Aorta (tissue), 5 donors: ENCODE measurements at regions not wholly inside any gene's neighbourhood (a gene's known extent, or its start where the extent isn't known, plus 50 kb on each side); places are given as distances from the start of the nearest gene placed in this dataset.
"Not testable (repeated sequence)": the region's sequence is repeated elsewhere in the genome, so short reads cannot be mapped to it uniquely, and the experiment has no call there.

Experiments
- ATAC-seq: fragments of 200-7000 bp; cut with Tn5 transposase; one replicate; pipeline ENCODE4 v1.9.1; 2022; ENCODE audit warnings: moderate library complexity; ENCODE audit not compliant: low FRiP score
- DNase-seq, 2 donors: peaks; one replicate each; pipeline ENCODE4 v3.0.0-alpha.2; 2020
- H3K27ac ChIP-seq, 2 donors: one replicate each; pipeline ENCODE4 v1.5.1; 2013; ENCODE audit warnings: low read length in 2 of 2, mild to moderate bottlenecking in 2 of 2, moderate library complexity in 2 of 2, control low read depth in 1 of 2, inconsistent platforms in 1 of 2, low read depth in 1 of 2
- H3K27me3 ChIP-seq, 2 donors: one replicate each; pipeline ENCODE4 v1.6.1; 2013; ENCODE audit warnings: control low read depth in 1 of 2, low read length in 1 of 2, mild to moderate bottlenecking in 1 of 2, moderate library complexity in 1 of 2; ENCODE audit not compliant: insufficient read depth in 2 of 2, control insufficient read depth in 1 of 2
- H3K36me3 ChIP-seq, 2 donors: one replicate each; pipeline ENCODE4 v1.6.1; 2013; ENCODE audit warnings: control low read depth in 1 of 2, low read length in 1 of 2, mild to moderate bottlenecking in 1 of 2; ENCODE audit not compliant: insufficient read depth in 2 of 2, control insufficient read depth in 1 of 2
- H3K4me1 ChIP-seq, 2 donors: one replicate each; pipeline ENCODE4 v1.6.1; 2013; ENCODE audit warnings: low read length in 2 of 2, control low read depth in 1 of 2, mild to moderate bottlenecking in 1 of 2, moderate library complexity in 1 of 2; ENCODE audit not compliant: insufficient read depth in 2 of 2, control insufficient read depth in 1 of 2
- H3K4me3 ChIP-seq, 2 donors: one replicate each; pipeline ENCODE4 v1.5.1; 2013; ENCODE audit warnings: low read length in 2 of 2, control low read depth in 1 of 2, mild to moderate bottlenecking in 1 of 2
- H3K9me3 ChIP-seq: one replicate; pipeline ENCODE4 v1.6.1; 2013; ENCODE audit warnings: mild to moderate bottlenecking, low read length; ENCODE audit not compliant: control insufficient read depth
- WGBS, 2 donors: extraction: QIAGEN DNeasy Blood & Tissue Kit; methylation state at CpG; one replicate each; pipeline ENCODE4 v1.1.7; 2013; 5-methylcytosine and 5-hydroxymethylcytosine counted together
- intact Hi-C, 2 donors: fragments of 100-400 bp; cut with DNase I; formaldehyde crosslinking; loops; one replicate each; pipeline versions ENCODE4 v1.14.2 to v1.15.0; 2022
- donor health status: healthy with polysubstance abuse.
- donor health status: Bipolar disorder and iron deficiency.
- donor health status: DM: no; HTN: no; CAD: no.
- donor health status: DM: no; HTN: no; CAD: no.
- donor health status: DM: yes; HTN: yes; CAD: no.

DNA sequence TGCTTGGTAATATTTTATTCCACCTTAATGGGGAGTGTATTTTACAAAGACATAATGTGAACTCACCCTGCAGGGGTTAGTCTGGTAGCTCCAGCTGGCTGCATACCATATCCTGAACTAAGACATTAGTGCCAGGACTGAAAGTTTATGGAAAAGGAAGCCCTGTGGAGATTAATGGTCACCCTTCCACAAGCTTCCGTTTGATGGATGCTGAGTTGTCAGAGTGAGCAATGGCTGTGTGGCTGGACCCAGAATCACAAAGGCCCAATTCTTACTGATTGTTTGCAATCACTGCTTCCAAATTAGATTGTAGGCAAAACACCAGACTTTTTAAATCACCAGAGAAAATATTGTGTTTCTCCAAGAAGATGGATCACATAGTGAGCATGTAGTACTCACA lies 90.1 kb upstream of the TRPC7 start:
- Histone ChIP-seq H3K27me3 (no peaks in the 10 kb centered on the region), H3K36me3 (no peaks in the 10 kb centered on the region), H3K27ac (no peak overlapping the region), H3K4me3 (no peak overlapping the region), H3K9me3 (no peaks in the 10 kb centered on the region), H3K4me1 (no peaks in the 10 kb centered on the region)
- DNase-seq (no peak), ATAC-seq (no peak)
- intact Hi-C loops = no loop called here
- WGBS, 2 donors = 0 to 14% methylated on average over 1 of the region's 1 CpG

DNA sequence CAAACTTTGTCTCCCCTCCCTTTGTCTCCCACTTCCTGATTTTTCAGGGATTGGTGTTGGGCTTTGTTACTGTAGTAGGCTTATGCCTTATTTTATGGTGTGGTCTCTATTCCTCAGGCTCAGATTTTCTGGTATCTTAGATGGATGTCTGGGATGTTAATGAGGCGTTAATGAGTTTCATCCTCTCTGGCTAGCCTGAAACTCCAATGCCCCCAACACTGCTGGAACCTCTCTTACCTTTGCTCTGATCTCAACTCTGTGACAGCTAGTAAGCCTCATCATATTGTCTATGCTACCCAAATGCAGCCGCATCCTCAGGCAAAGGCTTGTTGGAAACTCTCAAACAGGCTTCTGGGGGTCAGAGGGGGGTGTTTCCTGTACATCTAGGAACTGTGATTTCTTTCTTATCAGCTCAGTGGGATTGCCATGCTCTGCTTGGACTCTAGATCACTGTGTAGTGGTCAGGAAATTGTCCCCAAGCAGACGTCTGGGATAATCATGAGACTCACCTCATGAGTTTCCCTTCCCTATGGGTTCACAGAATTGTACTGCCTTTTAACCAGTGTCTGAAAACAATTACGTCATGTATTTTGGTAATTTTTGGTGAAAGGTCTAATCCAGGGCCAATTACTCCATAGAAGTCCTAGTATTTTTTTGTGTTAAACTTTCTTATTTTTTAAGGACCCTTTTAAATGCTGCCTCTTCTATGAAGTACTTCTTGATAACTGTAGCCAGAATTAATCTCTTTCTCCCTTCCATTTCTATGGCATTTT lies 88.8 kb upstream of the TRPC7 start:
- no peak for ATAC-seq
- Histone ChIP-seq H3K27me3 (no peaks in the 10 kb centered on the region), H3K4me1 (no peaks in the 10 kb centered on the region), H3K9me3 (no peaks in the 10 kb centered on the region), H3K27ac (no peak overlapping the region), H3K4me3 (no peak overlapping the region), H3K36me3 (no peaks in the 10 kb centered on the region)
- intact Hi-C loops = no loop called here
- WGBS, 2 donors = 52 to 68% methylated on average over 4 of the region's 4 CpGs
- DNase-seq = no peak

DNA sequence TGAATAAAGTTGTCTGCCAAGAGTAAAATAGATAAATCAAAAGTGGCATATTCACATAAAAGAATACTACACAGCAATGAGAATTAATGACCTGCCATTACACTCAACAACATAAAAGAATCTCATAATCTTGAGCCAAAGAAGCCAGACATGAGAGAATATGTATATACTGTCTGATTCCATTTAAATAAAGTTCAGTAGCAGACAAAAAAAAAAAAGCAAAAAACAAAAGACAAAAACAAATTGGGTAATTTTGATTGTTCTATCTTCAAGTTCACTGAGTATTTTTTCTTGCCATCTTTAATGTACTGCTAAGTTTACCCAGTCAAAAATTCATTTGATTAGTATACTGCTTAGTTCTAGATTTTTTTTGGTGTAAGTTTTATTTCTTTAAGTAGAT lies 87.9 kb upstream of the TRPC7 start:
- DNase-seq = no peak
- no peak for ATAC-seq
- Histone ChIP-seq H3K36me3 (no peaks in the 10 kb centered on the region), H3K4me1 (no peaks in the 10 kb centered on the region), H3K27me3 (no peaks in the 10 kb centered on the region), H3K27ac (no peak overlapping the region), H3K4me3 (no peak overlapping the region), H3K9me3 (no peaks in the 10 kb centered on the region)
- intact Hi-C loops = no loop called here

DNA sequence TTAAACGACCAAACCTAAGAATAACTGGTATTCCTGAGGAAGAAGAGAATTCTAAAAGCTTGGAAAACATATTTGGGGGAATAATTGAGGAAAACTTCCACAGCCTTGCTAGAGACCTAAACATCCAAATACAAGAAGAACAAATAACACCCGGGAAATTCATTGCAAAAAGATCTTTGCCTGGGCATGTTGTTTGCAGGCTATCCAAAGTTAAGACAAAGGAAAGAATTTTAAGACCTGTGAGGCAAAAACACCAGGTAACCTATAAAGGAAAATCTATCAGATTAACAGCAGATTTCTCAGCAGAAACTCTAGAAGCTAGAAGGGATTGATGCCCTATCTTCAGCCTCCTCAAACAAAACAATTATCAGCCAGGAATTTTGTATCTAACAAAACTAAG lies 82.2 kb upstream of the TRPC7 start:
- intact Hi-C loops, H3K27ac ChIP-seq, H3K4me3 ChIP-seq, H3K27me3 ChIP-seq, H3K9me3 ChIP-seq, ATAC-seq, H3K36me3 ChIP-seq, DNase-seq, H3K4me1 ChIP-seq: not testable (repeated sequence)
- 56 to 64% methylated on average over 2 of the region's 2 CpGs for WGBS, 2 donors

DNA sequence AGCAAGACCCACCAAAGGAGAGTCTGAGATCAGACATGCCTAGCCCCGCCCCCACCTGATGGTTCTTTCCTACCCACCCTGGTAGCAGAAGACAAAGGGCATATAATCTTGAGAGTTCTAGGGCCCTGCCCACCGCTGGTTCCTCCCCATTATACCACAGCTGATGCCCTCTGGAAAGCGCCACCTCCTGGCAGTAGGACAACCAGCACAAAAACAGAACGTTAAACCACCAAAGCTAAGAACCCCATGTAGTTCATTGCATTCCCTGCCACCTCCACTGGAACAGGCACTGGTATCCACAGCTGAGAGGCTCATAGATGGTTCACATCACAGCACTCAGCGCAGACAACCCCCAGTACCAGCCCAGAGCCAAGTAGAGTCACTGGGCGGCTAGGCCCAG lies 81.2 kb upstream of the TRPC7 start:
- Histone ChIP-seq H3K4me1 (no peaks in the 10 kb centered on the region), H3K4me3 (no peak overlapping the region), H3K27me3 (no peaks in the 10 kb centered on the region), H3K9me3 (peaks cover 2% of the 10 kb centered on the region), H3K36me3 (no peaks in the 10 kb centered on the region), H3K27ac (no peak overlapping the region)
- ATAC-seq (no peak), DNase-seq (no peak)
- WGBS, 2 donors = 85 to 87% methylated on average over 6 of the region's 6 CpGs
- intact Hi-C loops = no loop called here

DNA sequence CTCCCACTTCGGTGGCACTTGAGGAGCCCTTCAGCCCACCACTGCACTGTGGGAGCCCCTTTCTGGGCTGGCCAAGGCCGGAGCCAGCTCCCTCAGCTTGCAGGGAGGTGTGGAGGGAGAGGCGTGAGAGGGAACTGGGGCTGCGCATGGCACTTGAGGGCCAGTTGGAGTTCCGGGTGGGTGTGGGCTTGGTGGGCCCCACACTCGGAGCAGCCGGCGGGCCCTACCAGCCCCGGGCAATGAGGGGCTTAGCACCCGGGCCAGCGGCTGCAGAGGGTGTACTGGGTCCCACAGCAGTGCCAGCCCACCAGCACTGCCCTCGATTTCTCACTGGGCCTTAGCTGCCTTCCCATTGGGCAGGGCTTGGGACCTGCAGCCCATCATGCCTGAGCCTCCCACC lies 78.8 kb upstream of the TRPC7 start:
- H3K9me3 ChIP-seq, H3K4me1 ChIP-seq, H3K4me3 ChIP-seq, DNase-seq, H3K27me3 ChIP-seq, H3K36me3 ChIP-seq, H3K27ac ChIP-seq, intact Hi-C loops, ATAC-seq: not testable (repeated sequence)
- WGBS, 2 donors = 89 to 91% methylated on average over 12 of the region's 12 CpGs

DNA sequence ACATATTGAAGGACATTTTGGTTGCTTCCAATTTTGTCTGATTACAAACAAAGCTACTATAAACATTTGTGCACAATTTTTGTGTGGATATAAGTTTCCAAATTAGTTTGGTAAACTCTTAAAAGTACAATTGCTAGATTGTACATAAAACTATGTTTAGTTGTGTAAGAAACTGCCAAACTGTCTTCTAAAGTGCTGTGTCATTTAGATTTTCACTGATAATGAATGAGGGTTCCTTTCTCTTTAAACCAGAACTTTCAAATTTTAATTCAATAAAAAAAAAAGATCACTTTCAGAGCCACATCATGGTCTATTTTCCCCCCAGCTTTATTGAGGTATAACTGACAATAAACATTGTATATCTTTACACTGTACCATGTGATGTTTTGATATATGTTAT lies 74.0 kb upstream of the TRPC7 start:
- no peak overlapping the region for H3K27ac ChIP-seq
- ATAC-seq (no peak), DNase-seq (no peak)
- no peaks in the 10 kb centered on the region for H3K36me3 ChIP-seq
- H3K27me3 ChIP-seq = no peaks in the 10 kb centered on the region
- intact Hi-C loops = no loop called here
- peaks cover 2% of the 10 kb centered on the region for H3K9me3 ChIP-seq
- H3K4me1 ChIP-seq = no peaks in the 10 kb centered on the region
- H3K4me3 ChIP-seq = no peak overlapping the region

DNA sequence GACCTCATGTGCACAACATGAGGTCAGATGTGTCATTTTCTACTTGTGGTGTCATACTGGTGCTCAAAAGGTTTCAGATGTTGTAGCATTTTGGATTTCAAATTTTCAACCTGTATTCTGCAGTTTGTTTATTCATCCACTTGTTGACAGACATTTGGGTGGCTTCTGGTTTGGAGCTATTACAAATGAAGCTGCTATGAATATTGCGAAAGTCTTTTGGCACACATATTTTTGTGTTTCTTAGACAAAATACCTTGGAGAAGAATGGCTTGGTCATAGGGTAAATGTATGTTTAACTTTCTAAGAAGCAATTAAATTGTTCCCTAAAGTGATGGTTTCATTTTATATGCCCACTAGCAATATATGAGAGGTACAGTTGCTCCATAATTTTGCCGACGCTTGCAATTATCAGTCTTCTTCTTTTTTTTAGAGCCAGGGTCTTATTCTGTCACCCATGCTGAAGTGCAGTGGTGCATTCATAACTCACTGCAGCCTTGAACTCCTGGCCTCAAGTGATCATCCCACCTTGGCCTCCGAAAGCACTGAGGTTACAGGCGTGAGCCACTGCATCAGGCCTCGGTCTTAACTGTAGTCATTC lies 70.7 kb upstream of the TRPC7 start:
- ATAC-seq = no peak
- Histone ChIP-seq H3K4me1 (no peaks in the 10 kb centered on the region), H3K36me3 (no peaks in the 10 kb centered on the region), H3K4me3 (no peak overlapping the region), H3K27me3 (no peaks in the 10 kb centered on the region), H3K27ac (no peak overlapping the region), H3K9me3 (no peaks in the 10 kb centered on the region)
- no peak for DNase-seq
- intact Hi-C loops = no loop called here
- 90% methylated on average over 6 of the region's 6 CpGs for WGBS, 2 donors

DNA sequence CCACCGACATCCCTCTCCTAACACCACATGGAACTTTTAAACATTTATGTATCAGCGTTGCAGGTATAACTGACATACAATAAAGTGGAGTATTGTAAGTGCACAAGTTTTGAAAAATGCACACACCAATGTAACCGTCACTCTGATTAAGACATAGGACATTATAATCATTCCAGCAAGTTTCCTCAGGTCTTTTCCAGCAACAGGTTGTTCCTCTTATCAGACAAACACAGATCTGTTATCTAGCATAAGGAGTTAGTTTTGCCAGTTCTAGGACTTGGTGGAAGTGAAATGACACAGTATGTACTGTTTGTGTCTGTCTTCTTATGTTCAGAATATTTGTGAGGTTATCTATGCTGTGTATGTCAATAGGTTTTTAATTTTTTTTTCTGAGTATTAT lies 69.5 kb upstream of the TRPC7 start:
- 82 to 88% methylated on average over 3 of the region's 3 CpGs for WGBS, 2 donors
- Histone ChIP-seq H3K4me3 (no peak overlapping the region), H3K27me3 (no peaks in the 10 kb centered on the region), H3K9me3 (no peaks in the 10 kb centered on the region), H3K36me3 (no peaks in the 10 kb centered on the region), H3K27ac (no peak overlapping the region), H3K4me1 (no peaks in the 10 kb centered on the region)
- ATAC-seq (no peak), DNase-seq (no peak)
- intact Hi-C loops = no loop called here
